ENCODE measurements at regions not wholly inside any gene's neighbourhood (a gene's known extent, or its start where the extent isn't known, plus 50 kb on each side); places are given as distances from the start of the nearest gene placed in this dataset.

GRCh38 chr3:99430348-99431134 lies 207.9 kb upstream of the COL8A1 start:
- no peak for DNase-seq

- DNase-seq, result no peak
These were observed 208.9 kb upstream of the COL8A1 start for GRCh38 chr3:99429502-99429901.

- DNase-seq, result no peak
These were observed 212.5 kb upstream of the COL8A1 start for GRCh38 chr3:99425930-99426329.

- no peak for DNase-seq
These were observed 219.3 kb upstream of the COL8A1 start for GRCh38 chr3:99419116-99419515.

GRCh38 chr3:99418709-99419108 lies 219.7 kb upstream of the COL8A1 start:
- no peak for DNase-seq

GRCh38 chr3:99418209-99418635 lies 220.2 kb upstream of the COL8A1 start:
- no peak for DNase-seq

GRCh38 chr3:99413504-99413903 lies 224.9 kb upstream of the COL8A1 start:
- no peak for DNase-seq

GRCh38 chr3:99410789-99411311 lies 227.5 kb upstream of the COL8A1 start:
- no peak for DNase-seq

- no peak for DNase-seq
These were observed 228.4 kb upstream of the COL8A1 start for GRCh38 chr3:99409961-99410360.

GRCh38 chr3:99407257-99407656 lies 231.1 kb upstream of the COL8A1 start:
- no peak for DNase-seq

- no peak for DNase-seq
These were observed 235.6 kb upstream of the COL8A1 start for GRCh38 chr3:99402755-99403154.

GRCh38 chr3:99400352-99400751 lies 238.0 kb upstream of the COL8A1 start:
- no peak for DNase-seq

GRCh38 chr3:99396651-99397275 lies 241.6 kb upstream of the COL8A1 start:
- no peak for DNase-seq

GRCh38 chr3:99394831-99395778 lies 243.3 kb upstream of the COL8A1 start:
- no peak for DNase-seq

- DNase-seq, result no peak
These were observed 244.4 kb upstream of the COL8A1 start for GRCh38 chr3:99393961-99394360.

- DNase-seq, result no peak
These were observed 249.6 kb upstream of the COL8A1 start for GRCh38 chr3:99388780-99389179.

GRCh38 chr3:99384596-99384995 lies 253.8 kb upstream of the COL8A1 start:
- DNase-seq, result no peak

GRCh38 chr3:99376926-99377325 lies 261.5 kb upstream of the COL8A1 start:
- DNase-seq, result no peak

GRCh38 chr3:99373846-99374210 lies 264.6 kb upstream of the COL8A1 start:
- DNase-seq, result no peak

GRCh38 chr3:99373088-99373845 lies 265.1 kb upstream of the COL8A1 start:
- DNase-seq, result no peak

- no peak for DNase-seq
These were observed 271.5 kb upstream of the COL8A1 start for GRCh38 chr3:99366663-99367429.
